Stimulated activated naive B cell treated with anti-CD40 and anti-IgM and Interleukin-4, amounts not matched to agents 10 μg/mL and 1 μg/mL and 100 μg/mL, for 72 hours (primary cell): ENCODE measurements at regions not wholly inside any gene's neighbourhood (a gene's known extent, or its start where the extent isn't known, plus 50 kb on each side); places are given as distances from the start of the nearest gene placed in this dataset.
"Not testable (repeated sequence)": the region's sequence is repeated elsewhere in the genome, so short reads cannot be mapped to it uniquely, and the experiment has no call there.

ENCODE experiments used
- ATAC-seq, 2 donors: fragments of 150-1000 bp; cut with Tn5 transposase; replicated peaks; 2 replicates each; pipeline ENCODE4 v1.10.0; 2021; ENCODE audit warnings: moderate library complexity in 1 of 2
- DNase-seq: peaks from one replicate; pipeline ENCODE4 v3.0.0; 2021
- H3K27ac Mint-ChIP-seq: one replicate; pipeline ENCODE4 v1.8.0; 2022; ENCODE audit warnings: mild to moderate bottlenecking, mixed read lengths
- H3K27me3 Mint-ChIP-seq, 2 donors: one replicate each; pipeline ENCODE4 v1.8.0; 2022; ENCODE audit warnings: mixed read lengths in 2 of 2
- H3K36me3 Mint-ChIP-seq, 2 donors: one replicate each; pipeline ENCODE4 v1.8.0; 2022; ENCODE audit warnings: mixed read lengths in 2 of 2, mild to moderate bottlenecking in 1 of 2
- H3K4me1 Mint-ChIP-seq, 2 donors: one replicate each; pipeline ENCODE4 v1.8.0; 2022; ENCODE audit warnings: mixed read lengths in 2 of 2, mild to moderate bottlenecking in 1 of 2
- H3K4me3 Mint-ChIP-seq, 2 donors: one replicate each; pipeline ENCODE4 v1.8.0; 2022; ENCODE audit warnings: mild to moderate bottlenecking in 2 of 2, mixed read lengths in 2 of 2, moderate library complexity in 1 of 2
- H3K9me3 Mint-ChIP-seq, 2 donors: one replicate each; pipeline ENCODE4 v1.8.0; 2022; ENCODE audit warnings: mixed read lengths in 2 of 2, mild to moderate bottlenecking in 1 of 2

DNA sequence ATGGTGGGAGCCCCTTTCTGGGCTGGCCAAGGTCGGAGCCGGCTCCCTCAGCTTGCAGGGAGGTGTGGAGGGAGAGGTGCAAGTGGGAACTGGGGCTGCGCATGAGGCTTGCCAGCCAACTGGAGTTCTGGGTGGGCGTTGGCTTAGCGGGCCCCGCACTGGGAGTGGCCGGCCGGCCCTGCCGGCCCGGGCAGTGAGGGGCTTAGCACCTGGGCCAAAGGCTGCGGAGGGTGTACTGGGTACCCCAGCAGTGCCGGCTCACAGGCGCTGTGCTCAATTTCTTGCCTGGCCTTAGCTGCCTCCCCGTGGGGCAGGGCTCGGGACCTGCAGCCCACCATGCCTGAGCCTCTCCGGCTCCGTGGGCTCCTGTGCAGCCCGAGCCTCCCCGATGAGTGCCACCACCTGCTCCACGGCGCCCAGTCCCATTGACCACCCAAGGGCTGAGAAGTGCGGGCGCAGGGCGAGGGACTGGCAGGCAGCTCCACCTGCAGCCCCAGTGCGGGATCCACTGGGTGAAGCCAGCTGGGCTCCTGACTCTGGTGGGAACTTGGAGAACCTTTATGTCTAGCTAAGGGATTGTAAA lies 113.1 kb downstream of the PSAT1 start:
- not testable (repeated sequence) for H3K4me1 Mint-ChIP-seq, DNase-seq, H3K36me3 Mint-ChIP-seq, ATAC-seq, H3K27me3 Mint-ChIP-seq, H3K9me3 Mint-ChIP-seq, H3K4me3 Mint-ChIP-seq, H3K27ac Mint-ChIP-seq

DNA sequence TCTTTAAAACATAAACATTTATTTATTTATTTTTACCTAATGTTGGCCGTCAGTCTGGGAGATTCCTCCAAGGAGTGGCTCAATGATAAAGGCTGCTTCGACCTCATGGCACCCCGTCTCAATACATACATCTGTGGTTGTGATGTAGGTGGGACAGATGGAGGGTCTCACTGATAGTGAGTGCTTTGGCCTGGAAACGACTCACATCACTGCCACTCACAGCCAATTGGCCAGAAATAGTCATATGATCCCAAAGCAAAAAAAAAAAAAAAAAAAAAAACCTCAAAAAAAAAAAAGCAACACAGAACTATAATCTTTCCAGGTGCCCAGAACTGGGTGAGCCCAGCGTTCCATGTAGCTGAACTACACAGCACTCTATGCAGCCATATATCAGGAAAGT lies 125.4 kb downstream of the PSAT1 start:
- Mint-ChIP-seq H3K27me3 (no peaks in the 10 kb centered on the region), H3K4me3 (no peak overlapping the region), H3K9me3 (peaks cover 0 to 2% of the 10 kb centered on the region in 2 donors), H3K36me3 (no peaks in the 10 kb centered on the region), H3K4me1 (no peaks in the 10 kb centered on the region), H3K27ac (no peak overlapping the region)
- DNase-seq: no peak
- ATAC-seq: no peak

DNA sequence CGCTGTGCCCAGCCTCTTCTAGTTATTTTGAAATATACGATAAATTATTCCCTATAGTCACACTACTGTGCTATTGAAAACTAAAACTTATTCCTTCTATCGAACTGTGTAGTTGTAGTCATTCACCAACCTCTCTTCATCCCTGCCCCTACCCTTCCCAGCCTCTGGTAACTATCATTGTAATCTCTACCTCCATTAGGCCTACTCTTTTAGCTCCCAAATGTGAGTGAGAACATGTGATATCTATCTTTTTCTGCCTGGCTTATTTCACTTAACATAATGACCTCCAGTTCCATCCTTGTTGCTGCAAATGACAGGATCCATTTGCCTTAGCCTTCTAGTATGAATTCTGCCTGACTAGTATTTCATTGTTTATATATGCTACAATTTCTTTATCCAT lies 127.4 kb downstream of the PSAT1 start:
- Mint-ChIP-seq H3K27ac (no peak overlapping the region), H3K36me3 (no peaks in the 10 kb centered on the region), H3K27me3 (no peaks in the 10 kb centered on the region), H3K4me3 (no peak overlapping the region), H3K4me1 (no peaks in the 10 kb centered on the region), H3K9me3 (peaks cover 3 to 6% of the 10 kb centered on the region in 2 donors)
- DNase-seq: no peak
- no peak for ATAC-seq

DNA sequence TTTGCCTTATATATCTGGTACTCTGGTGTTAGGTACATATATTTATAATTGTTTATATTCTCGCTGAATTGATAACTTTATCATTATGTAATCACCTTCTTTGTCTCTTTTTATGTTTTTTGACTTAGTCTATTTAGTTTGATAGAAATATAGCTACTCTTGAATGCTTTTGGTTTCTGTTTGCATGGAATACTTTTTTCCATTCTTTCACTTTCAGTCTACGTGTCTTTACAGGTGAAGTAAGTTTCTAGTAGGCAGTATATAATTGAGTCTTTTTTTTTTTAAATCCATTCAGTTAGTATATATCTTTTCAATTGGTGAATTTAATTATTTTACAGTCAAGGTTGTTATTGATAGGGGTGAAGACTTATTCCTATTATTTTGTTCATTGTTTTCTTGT lies 131.7 kb downstream of the PSAT1 start:
- peaks cover 6 to 9% of the 10 kb centered on the region in 2 donors for H3K9me3 Mint-ChIP-seq
- H3K4me3 Mint-ChIP-seq: no peak overlapping the region
- H3K27ac Mint-ChIP-seq: no peak overlapping the region
- DNase-seq (no peak), ATAC-seq (no peak)
- no peaks in the 10 kb centered on the region for H3K4me1 Mint-ChIP-seq
- H3K27me3 Mint-ChIP-seq: peaks cover 0 to 5% of the 10 kb centered on the region in 2 donors
- no peaks in the 10 kb centered on the region for H3K36me3 Mint-ChIP-seq

DNA sequence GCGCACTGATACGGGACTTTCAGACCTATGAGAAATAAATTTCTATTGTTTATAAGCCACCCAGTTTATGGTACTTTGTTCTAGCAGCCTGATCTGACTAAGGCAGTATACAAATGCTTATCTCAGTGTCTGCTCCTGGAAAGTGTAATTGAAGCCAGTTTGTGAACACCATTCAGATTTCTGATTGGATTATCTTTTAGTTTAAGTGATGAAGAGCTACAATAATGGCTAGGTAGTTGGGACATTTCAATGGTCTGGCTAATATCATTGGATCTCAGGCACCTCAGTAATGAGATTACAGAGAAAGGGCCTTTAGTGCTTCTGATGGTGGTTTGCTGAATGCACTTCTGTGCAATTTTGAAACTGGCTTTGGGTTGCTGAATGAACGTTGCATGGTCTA lies 133.5 kb downstream of the PSAT1 start:
- H3K9me3 Mint-ChIP-seq: peaks cover 6 to 9% of the 10 kb centered on the region in 2 donors
- H3K36me3 Mint-ChIP-seq: no peaks in the 10 kb centered on the region
- DNase-seq: no peak
- no peak overlapping the region for H3K4me3 Mint-ChIP-seq
- no peaks in the 10 kb centered on the region for H3K4me1 Mint-ChIP-seq
- no peak for ATAC-seq
- H3K27ac Mint-ChIP-seq: no peak overlapping the region
- H3K27me3 Mint-ChIP-seq: peaks cover 4 to 5% of the 10 kb centered on the region in 2 donors

DNA sequence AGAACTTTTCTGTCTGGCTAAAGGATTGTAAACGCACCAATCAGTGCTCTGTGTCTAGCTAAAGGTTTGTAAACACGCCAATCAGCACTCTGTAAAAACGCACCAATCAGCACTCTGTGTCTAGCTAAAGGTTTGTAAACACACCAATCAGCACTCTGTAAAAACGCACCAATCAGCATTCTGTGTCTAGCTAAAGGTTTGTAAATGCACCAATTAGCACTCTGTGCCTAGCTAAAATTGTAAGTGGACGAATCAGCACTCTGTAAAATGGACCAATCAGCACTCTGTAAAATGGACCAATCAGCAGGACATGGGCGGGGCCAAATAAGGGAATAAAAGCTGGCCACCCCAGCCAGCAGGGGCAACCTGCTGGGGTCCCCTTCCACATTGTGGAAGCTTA lies 134.1 kb downstream of the PSAT1 start:
- ATAC-seq, H3K4me3 Mint-ChIP-seq, H3K9me3 Mint-ChIP-seq, H3K4me1 Mint-ChIP-seq, DNase-seq, H3K27me3 Mint-ChIP-seq, H3K36me3 Mint-ChIP-seq, H3K27ac Mint-ChIP-seq: not testable (repeated sequence)

DNA sequence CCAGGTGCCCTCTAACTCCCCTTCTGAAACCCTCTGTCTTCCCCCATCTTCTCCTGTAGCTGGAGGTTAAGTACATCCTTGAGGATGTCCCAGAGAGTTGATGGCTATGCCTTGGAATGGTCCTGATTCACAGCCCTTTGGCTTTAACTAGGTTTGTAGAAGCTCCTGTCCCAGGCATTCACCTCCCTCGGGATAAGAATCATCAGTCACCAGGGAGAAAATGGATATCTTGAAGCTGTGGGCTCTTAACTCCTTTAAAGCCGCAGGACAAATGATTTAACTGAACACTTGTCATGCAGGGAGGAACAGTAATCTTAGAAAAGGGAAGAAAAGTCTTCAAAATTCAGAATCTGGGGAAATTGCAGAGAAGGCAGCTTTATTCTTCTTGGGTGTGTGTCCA lies 139.9 kb downstream of the PSAT1 start:
- peaks cover 0 to 5% of the 10 kb centered on the region in 2 donors for H3K4me1 Mint-ChIP-seq
- no peak overlapping the region for H3K27ac Mint-ChIP-seq
- H3K36me3 Mint-ChIP-seq: no peaks in the 10 kb centered on the region

DNA sequence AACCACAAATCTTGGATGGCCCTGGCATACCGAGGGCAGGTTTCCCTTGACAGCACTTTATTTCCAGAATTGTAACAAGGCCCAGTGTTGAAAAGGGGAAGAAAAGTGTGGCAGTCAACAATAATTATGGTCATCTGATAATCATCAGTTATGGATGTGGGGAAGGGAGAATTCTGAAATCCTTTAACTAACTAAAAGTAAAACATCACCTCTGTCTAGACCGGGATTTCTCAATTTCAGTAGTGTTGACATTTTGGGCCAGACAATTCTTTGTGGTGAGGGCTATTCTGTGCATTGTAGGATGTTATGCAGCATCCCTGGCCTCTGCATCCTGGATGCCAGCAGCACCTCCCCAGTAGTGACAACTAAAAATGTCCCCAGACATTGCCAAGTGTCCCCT lies 140.4 kb downstream of the PSAT1 start:
- DNase-seq (no peak), ATAC-seq (no peak)
- Mint-ChIP-seq H3K4me1 (peaks cover 0 to 5% of the 10 kb centered on the region in 2 donors), H3K4me3 (no peak overlapping the region), H3K27ac (no peak overlapping the region), H3K27me3 (peaks cover 26 to 42% of the 10 kb centered on the region in 2 donors), H3K36me3 (no peaks in the 10 kb centered on the region), H3K9me3 (no peaks in the 10 kb centered on the region)

More for the DNA sequence above, 139.9 kb downstream of the PSAT1 start:
- DNase-seq (no peak), ATAC-seq (no peak)
- peaks cover 26 to 44% of the 10 kb centered on the region in 2 donors for H3K27me3 Mint-ChIP-seq
- H3K9me3 Mint-ChIP-seq: peaks cover 0 to under 1% of the 10 kb centered on the region in 2 donors
- H3K4me3 Mint-ChIP-seq: no peak overlapping the region

DNA sequence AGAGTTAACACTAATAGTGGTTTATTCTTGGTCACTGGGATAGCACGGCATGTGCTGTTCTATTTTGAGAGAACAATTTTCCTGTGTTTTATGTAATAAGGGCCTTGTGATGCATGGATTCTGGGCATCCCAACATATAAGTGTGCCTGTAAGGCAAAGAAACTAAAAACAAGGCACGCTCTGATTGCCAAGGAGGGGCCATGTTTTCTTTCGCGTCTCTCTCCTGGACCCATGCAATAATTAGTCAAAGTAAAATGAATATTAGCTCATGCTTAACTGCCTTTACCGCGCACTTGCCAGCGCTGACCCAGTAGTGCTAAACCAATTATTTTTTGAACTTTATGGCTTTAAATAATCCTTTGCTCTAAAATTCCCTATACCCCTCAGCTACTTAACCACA lies 140.9 kb downstream of the PSAT1 start:
- no peak overlapping the region for H3K4me3 Mint-ChIP-seq
- DNase-seq: no peak
- no peak overlapping the region for H3K27ac Mint-ChIP-seq
- no peak for ATAC-seq
- peaks cover 26 to 42% of the 10 kb centered on the region in 2 donors for H3K27me3 Mint-ChIP-seq
- peaks cover 0 to 5% of the 10 kb centered on the region in 2 donors for H3K4me1 Mint-ChIP-seq
- no peaks in the 10 kb centered on the region for H3K36me3 Mint-ChIP-seq
- H3K9me3 Mint-ChIP-seq: no peaks in the 10 kb centered on the region

DNA sequence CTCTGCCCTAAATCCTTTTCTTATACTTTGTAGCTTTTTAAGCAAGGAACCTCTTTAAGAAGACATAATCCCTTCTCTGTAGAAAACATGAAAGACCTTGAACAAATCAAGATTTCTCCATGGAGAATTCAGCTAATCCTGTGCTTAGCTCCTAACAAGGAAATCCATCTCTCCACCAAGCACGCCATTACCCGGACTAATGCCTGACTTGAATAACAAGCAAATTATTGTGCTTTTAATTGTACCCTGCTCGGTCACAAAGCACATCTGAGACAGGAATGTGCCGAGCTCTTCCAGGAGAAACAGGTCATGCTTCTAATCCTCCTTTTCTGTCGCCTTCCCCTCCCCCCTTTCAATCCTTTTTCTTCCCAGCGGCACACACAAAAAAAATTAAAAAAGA lies 141.3 kb downstream of the PSAT1 start:
- Mint-ChIP-seq H3K36me3 (no peaks in the 10 kb centered on the region), H3K4me1 (peaks cover 0 to 5% of the 10 kb centered on the region in 2 donors), H3K27ac (no peak overlapping the region), H3K4me3 (no peak overlapping the region), H3K9me3 (no peaks in the 10 kb centered on the region), H3K27me3 (peaks cover 26 to 42% of the 10 kb centered on the region in 2 donors)
- DNase-seq (no peak), ATAC-seq (no peak)

DNA sequence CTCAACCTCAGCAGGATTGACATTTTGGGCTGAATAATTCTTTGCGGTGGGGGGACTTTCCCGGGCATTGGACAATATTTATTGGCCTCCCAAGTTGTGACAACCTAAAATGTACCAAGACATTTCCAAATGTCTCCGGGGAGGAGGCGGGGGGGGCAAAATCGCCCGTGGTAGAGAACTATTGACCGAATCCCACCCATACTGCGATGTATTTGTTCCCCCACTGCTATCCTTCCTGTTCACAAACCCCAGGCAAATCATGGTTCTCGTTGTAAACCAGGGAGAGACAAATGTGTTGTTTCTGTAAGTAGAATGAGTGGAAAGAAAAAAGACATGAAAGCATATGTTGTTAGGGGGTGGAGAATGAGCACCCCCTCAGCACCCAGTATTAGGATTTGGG lies 141.9 kb downstream of the PSAT1 start:
- ATAC-seq (no peak), DNase-seq (no peak)
- H3K4me3 Mint-ChIP-seq: no peak overlapping the region
- no peaks in the 10 kb centered on the region for H3K36me3 Mint-ChIP-seq
- H3K27ac Mint-ChIP-seq: no peak overlapping the region
- peaks cover 26 to 42% of the 10 kb centered on the region in 2 donors for H3K27me3 Mint-ChIP-seq
- peaks cover 0 to 5% of the 10 kb centered on the region in 2 donors for H3K4me1 Mint-ChIP-seq
- no peaks in the 10 kb centered on the region for H3K9me3 Mint-ChIP-seq

DNA sequence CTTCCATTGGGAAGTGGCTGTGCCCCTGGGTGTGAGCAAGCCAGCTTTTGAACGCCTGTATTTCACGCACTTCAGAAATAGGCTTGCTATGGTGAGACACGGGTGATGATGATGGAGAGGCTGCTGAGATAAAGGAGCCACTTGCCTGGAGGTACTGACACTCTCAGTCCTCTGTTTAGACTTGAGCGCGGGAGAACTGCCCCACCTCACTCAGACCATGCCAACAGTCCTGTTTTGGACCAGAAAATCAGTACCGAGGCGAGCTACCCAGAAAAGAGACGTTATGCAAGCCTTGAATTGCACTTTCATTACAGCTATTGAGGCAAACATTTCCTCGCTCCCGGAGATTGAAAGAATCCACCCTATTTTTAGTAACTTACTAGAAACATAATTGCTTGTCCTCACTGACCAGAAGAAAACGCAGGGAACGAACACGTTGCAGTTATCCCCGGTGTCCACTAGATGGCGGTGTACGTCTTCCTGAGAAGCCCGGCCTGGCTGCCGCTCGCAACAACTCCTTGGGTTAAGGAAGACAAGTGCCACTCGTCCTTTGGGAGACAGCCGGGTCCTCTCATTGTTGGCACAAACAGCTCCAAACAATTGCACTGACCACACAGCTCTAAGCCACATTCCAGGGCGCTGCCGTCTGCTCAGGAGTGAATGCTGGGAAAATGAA lies 142.4 kb downstream of the PSAT1 start:
- peaks cover 26 to 42% of the 10 kb centered on the region in 2 donors for H3K27me3 Mint-ChIP-seq
- peaks cover 0 to 5% of the 10 kb centered on the region in 2 donors for H3K4me1 Mint-ChIP-seq
- peak; percentile 68 to 78 for ATAC-seq
- no peak overlapping the region for H3K4me3 Mint-ChIP-seq
- no peak overlapping the region for H3K27ac Mint-ChIP-seq
- DNase-seq: peak; percentile 54
- H3K9me3 Mint-ChIP-seq: no peaks in the 10 kb centered on the region
- no peaks in the 10 kb centered on the region for H3K36me3 Mint-ChIP-seq

DNA sequence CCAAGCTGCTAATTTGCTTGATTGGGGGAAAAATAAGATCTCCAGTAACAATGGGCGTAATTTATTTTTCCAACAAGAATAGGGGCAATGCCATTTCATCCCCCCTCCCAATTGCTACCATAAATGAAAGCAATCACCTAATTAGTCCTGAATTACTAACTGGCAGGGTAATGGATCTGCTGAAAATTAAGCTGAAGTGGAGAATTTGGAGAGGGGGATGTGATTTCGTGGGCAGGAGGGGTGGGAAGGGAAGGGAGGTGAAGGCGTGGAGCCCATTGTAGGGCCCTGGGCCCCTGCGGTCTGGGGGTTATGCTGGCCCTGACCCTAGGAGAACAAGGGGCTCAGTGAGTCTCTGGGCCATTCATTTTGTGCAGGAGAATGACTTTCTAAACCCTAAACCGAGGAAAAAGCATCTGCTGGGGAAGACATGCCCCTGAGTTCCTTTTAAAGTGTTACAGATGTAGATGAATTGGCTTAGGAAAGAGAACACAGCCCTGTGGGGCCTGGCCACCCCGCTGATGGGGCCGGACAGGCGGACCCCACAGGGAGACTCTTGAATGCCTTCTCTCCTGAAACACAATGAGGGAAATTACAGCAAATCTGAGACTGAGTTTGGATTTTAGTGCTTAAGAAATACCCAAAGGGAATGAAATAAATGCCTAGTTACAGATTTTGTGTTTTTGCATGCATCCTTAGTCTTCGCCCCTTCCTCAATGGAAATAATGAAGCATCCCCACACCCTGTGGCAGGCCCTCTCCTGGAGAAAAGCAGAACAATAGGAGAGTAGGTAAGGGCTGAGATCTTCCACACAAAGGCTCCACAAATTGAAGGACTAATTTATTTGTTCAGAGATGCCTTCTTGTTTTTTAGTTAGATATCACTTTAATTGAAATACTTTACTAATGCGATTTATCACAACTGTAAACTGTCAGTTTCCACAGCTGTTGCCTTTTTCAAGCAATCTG lies 143.2 kb downstream of the PSAT1 start:
- ATAC-seq: no peak
- no peaks in the 10 kb centered on the region for H3K9me3 Mint-ChIP-seq
- H3K27me3 Mint-ChIP-seq: peaks cover 24 to 42% of the 10 kb centered on the region in 2 donors
- H3K36me3 Mint-ChIP-seq: no peaks in the 10 kb centered on the region
- peaks cover 0 to 5% of the 10 kb centered on the region in 2 donors for H3K4me1 Mint-ChIP-seq
- H3K4me3 Mint-ChIP-seq: no peak overlapping the region
- H3K27ac Mint-ChIP-seq: no peak overlapping the region
- DNase-seq: no peak

DNA sequence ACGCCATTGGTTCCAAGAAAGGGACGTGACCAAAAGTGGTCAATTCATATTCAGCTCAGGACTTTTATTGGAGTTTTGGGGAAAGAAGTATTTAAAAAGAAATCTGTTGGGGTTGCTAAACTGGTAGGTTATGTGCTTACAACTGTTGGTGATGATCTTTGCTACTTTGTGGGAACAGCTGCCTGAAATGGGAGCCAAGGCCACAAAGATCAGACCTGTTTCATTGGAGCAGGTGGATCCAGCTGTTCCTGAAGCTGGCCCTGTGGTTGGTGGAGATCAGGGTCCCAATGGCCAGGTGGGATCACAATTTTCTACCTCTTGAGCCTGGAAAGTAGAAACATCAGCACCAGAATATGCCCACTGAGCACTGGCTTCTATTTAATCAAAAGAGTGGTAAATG lies 144.5 kb downstream of the PSAT1 start:
- Mint-ChIP-seq H3K4me3 (no peak overlapping the region), H3K36me3 (no peaks in the 10 kb centered on the region), H3K27ac (no peak overlapping the region), H3K9me3 (no peaks in the 10 kb centered on the region), H3K4me1 (peaks cover 0 to 5% of the 10 kb centered on the region in 2 donors), H3K27me3 (peaks cover 21 to 39% of the 10 kb centered on the region in 2 donors)
- DNase-seq (no peak), ATAC-seq (no peak)
